OCI-LY1 (cell line): ENCODE measurements at regions not wholly inside any gene's neighbourhood (a gene's known extent, or its start where the extent isn't known, plus 50 kb on each side); places are given as distances from the start of the nearest gene placed in this dataset.

Experiments
- EZH2 ChIP-seq: fragments of 200-600 bp; sonication (generic), shearing (Covaris generic); IDR thresholded peaks from 2 replicates; pipeline ENCODE4 v1.8.0; 2017; ENCODE audit warnings: borderline replicate concordance, mixed run types, mild to moderate bottlenecking, antibody characterized with exemption, low read length, moderate library complexity, mixed read lengths
- TF ChIP-seq, protein P1 (sequence below): fragments of 200-600 bp; sonication (generic), shearing (Covaris generic); IDR thresholded peaks from 2 replicates; pipeline ENCODE4 v1.5.1; 2017; ENCODE audit warnings: mild to moderate bottlenecking, antibody characterized with exemption, low read length, moderate library complexity, mixed read lengths

DNA sequence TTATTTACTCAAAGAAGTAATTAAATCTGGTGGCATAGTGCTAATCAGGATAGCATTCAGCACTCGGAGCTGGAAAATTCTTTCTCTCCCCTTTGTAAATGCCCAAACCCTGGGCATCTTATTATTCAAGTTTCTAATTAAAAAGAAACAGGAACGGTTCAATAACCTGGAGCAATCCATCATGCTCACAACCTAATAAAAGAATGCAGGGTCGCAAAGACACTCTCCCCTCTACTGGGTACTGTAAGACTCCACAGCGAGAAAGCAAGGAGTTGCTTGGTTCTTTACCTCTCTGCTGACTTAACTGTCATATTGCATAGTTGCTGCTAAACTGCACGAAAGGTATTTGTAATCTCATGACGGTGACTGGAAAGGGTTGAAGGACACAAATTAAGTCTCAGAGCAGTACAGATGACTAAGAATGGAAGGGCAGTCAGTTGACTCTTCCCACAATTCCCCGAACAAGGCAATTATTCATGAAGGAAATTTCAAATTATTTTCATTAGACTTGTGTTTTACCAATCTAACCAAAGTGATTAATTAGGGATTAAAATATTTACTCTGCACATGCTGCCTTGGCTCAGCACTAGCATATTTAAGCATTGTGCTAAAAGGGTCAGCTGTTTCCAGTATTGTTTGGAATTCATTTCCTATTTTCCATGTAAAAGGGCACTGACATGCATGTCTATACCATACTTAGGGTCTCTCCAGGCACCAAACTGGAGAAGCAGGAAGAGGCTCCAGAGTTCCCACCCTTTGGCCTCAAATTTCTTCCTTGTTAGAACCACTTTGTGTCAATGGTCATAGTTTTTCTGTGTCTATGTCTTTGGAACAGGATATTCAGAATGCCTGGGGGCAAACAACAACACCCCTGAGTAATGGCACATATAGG, 182.2 kb downstream of the EXOC5 start:
- TF ChIP-seq, protein P1, sequence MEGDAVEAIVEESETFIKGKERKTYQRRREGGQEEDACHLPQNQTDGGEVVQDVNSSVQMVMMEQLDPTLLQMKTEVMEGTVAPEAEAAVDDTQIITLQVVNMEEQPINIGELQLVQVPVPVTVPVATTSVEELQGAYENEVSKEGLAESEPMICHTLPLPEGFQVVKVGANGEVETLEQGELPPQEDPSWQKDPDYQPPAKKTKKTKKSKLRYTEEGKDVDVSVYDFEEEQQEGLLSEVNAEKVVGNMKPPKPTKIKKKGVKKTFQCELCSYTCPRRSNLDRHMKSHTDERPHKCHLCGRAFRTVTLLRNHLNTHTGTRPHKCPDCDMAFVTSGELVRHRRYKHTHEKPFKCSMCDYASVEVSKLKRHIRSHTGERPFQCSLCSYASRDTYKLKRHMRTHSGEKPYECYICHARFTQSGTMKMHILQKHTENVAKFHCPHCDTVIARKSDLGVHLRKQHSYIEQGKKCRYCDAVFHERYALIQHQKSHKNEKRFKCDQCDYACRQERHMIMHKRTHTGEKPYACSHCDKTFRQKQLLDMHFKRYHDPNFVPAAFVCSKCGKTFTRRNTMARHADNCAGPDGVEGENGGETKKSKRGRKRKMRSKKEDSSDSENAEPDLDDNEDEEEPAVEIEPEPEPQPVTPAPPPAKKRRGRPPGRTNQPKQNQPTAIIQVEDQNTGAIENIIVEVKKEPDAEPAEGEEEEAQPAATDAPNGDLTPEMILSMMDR, result no peak
- TF ChIP-seq EZH2, result no peak
